ENCODE measurements at regions not wholly inside any gene's neighbourhood (a gene's known extent, or its start where the extent isn't known, plus 50 kb on each side); places are given as distances from the start of the nearest gene placed in this dataset.

DNA sequence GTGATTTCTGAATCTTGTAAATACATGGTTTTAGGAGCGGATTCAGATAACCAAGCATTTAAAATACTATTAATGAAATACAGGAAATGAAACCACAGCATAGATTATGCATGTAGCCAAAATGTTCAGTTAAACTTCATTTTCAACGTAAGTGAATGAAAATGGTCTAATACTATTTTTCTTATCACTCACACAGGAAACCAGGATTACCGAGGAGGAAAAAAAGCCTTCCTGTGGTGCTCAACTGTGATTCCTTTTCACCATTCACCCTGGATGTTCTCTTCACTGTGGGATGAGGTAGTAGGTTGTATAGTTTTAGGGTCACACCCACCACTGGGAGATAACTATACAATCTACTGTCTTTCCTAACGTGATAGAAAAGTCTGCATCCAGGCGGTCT, 83.4 kb upstream of the ZNF169 start:
- TF ChIP-seq, protein P1, sequence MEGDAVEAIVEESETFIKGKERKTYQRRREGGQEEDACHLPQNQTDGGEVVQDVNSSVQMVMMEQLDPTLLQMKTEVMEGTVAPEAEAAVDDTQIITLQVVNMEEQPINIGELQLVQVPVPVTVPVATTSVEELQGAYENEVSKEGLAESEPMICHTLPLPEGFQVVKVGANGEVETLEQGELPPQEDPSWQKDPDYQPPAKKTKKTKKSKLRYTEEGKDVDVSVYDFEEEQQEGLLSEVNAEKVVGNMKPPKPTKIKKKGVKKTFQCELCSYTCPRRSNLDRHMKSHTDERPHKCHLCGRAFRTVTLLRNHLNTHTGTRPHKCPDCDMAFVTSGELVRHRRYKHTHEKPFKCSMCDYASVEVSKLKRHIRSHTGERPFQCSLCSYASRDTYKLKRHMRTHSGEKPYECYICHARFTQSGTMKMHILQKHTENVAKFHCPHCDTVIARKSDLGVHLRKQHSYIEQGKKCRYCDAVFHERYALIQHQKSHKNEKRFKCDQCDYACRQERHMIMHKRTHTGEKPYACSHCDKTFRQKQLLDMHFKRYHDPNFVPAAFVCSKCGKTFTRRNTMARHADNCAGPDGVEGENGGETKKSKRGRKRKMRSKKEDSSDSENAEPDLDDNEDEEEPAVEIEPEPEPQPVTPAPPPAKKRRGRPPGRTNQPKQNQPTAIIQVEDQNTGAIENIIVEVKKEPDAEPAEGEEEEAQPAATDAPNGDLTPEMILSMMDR (IDR thresholded peaks at IDR 0.05): no peak
- no peak for TF ChIP-seq POLR2A (IDR thresholded peaks at IDR 0.05)
